HG02588 (cell line): ENCODE measurements at regions not wholly inside any gene's neighbourhood (a gene's known extent, or its start where the extent isn't known, plus 50 kb on each side); places are given as distances from the start of the nearest gene placed in this dataset.
A peak's percentile ranks its signal among the peaks of the same experiment; 100 is the strongest.

Experiments
- ATAC-seq: cut with Tn5 transposase; IDR thresholded peaks from one replicate; pipeline ENCODE4 v1.9.1; 2021; ENCODE audit warnings: mild to moderate bottlenecking, moderate library complexity; ENCODE audit not compliant: unreplicated experiment

DNA sequence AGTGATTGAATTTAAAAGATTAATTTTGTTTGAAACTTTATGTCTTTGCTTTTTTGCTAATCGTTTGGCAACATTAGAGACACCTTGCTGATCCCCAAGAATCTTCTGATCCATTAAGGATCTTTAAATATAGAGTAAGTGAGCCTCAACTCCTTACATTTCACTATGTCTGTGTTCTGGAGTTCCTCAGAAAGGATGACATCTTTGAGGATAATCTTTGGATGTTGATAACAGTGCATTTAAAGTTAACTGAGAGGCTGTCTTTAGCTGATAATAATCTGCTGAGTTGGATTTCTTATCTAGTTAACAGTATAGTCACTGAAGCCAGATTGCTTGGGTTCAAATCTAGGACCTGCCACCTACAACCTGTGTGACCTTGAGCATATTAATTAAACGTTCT is 221.6 kb upstream of the EMCN start:
- no peak for ATAC-seq

DNA sequence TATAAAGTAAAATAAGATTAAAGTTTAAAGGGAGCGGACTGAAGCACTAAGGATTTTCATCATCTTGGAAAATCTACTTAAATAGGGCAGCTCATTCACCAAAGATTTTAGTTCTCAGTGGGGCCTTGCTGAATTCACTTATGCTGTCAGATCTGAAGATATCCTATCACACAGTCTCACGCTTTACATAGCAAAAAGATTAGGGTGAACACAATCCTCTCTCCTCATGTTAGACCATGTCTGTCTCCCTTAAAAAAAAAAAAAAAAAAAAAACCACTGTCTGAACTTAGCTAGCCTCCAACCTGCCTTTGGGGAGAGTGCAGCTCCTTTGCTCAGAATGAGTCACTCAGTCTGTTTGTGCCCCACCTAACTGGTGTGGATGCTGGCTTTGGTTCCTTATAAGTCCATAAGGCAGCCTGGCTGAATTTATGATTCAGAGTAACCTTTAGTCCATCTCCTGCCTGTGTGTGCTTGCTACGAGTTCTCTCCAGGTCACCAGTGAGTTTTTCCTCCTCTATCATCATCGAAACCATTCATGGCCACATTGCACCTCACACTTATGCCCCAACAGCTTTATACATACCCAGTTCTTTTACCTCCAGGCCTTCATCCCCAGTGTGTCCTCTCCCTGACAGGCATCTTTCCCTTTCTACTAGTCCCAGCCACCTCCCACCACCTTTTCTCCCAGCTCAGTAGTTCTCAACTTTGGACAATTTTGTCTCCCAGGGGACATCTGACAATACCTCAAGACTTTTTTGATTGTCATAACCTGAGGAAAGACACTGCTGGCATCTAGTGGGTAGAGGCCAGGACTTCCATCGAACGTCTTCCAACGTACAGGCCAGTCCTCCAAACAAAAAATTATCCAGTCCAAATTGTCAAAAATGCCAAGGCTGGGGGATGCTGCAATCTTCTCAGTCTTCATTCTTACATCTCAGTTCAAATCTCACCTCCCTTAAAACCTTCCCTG is 220.7 kb upstream of the EMCN start:
- peak; percentile 69 for ATAC-seq

DNA sequence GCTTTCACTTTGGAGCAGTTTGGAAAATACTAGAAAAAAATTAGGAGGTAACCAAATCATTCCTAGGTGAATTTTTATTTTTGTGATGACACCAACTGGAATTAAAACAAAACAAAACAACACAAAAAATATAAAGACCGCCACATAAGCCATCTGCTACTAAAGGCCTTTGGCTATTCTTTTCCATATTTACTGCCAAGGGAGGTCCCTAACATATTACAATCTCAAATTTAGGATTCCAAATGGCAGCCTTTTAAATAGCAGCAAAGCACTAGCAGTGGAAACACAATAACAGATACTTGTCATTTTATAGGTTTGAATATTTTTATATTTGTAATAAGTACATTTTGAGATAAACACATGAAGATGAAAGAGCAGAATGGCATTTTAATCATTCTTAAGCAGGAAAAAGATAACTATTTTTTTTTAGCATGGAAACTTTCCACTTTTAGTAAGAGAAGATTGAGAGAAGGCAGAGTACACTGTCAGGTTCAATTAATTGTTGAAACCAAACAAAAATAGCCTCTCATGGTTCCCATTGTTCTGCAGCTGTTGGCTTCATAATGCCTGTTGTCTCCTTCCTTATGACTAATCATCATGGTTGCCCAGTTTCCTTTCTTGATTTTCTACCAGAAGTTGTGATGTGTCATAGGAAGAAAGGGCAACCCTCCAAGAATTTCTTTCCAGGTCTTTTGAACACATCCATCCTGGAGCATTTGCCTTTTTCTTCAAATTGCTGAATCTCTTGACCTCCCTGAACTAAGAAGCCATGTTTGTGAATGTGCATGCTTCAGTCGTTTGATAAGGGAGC is 219.0 kb upstream of the EMCN start:
- ATAC-seq: no peak

DNA sequence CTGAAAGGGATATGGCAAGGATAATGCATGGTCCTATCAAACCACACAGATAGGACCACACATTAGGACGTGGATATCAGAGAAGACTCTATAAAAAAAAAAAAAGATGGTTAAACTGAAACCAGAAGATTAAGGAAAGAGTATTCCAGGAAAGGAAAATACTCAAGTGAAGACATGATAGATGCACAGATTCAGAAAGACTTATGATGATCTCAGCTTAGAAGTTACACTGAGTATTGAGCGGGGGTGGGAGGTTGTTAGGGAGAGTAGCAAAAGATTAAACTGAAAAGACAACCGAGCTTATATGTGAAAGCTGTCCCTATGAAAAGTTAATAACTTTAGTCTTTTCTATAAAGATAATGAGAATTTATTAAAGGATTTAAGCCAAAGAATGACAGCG is 211.0 kb upstream of the EMCN start:
- no peak for ATAC-seq

DNA sequence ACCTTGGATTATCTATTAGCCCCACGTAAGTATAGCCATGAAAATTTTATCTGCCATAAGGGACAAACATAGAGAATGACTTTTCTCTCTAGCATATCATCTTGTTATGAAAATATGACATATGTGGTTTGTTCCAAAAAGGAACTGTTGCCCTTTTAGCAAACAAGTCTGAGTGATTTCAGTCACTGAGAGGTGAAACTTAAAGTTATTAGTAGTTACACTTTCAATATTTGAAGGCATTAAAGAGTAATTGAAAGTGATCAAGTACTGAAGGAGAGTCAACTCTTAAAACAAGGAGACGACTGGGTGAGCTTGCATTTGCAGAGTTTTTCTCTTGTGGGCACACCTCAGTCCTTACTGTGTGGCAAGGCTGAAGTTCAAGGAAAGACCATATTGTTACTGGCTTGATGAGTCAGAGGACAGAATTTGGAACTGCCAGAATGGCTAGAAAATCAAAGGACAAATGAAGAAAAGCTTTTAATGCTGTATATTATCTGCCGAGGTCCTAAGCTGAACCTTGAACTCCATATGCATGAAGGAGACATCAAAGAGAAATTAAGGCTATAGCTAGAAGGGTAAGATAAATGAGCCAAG is 205.1 kb upstream of the EMCN start:
- no peak for ATAC-seq

DNA sequence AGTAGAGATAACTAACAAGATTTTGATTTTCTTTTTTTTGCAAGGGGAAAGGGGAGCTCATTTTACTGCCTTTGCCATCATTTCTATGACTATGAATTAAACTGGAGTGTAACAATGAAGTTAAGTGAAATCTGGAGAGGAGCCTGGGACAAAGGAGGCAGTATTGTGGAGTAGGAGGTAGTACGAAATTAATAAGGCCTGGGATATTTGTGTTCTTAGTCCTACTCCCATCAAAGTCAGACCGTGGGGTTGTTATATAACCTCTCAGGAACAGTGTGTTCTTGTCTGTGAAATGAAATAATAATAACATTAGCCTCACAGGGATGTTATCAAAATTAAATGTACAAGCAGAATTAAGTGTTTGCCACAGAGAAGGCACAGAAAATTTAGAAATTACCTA is 204.3 kb upstream of the EMCN start:
- no peak for ATAC-seq

DNA sequence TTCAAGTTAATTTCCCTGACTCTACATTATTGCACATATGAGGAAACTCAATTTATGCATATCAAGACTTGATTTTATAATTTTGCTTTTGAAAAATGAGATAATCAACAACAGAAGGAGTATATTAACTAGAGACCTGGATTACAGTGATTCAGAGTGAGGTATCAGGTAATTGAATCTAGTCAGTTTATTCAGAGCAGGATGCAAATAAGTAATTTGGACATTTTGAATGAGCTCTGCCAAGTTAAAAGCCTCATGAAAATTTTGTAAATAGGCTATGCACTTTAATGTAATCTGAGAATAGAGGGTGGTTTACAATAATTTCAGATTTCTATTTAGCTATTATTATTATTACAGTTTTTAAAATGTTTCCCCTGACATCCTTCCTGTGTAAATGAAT is 203.7 kb upstream of the EMCN start:
- ATAC-seq: no peak

DNA sequence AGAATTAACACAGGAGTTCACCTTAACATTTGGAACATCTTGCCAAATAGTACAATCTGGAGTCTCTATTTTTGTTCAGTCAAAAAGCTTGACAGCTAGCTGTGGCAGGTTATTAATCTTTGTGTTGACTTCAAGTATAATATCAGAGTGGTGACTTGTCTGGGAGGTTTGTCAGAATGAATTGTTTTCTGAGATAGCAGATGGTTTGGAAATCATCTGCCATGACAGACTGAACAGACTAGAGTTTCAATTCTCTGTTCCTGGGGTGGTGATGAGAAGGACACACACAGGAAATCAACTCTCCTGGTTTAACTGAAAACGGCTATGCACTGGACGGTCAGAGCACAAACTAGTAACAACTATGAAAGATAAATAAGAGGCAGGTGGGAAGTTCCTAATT is 203.3 kb upstream of the EMCN start:
- no peak for ATAC-seq

DNA sequence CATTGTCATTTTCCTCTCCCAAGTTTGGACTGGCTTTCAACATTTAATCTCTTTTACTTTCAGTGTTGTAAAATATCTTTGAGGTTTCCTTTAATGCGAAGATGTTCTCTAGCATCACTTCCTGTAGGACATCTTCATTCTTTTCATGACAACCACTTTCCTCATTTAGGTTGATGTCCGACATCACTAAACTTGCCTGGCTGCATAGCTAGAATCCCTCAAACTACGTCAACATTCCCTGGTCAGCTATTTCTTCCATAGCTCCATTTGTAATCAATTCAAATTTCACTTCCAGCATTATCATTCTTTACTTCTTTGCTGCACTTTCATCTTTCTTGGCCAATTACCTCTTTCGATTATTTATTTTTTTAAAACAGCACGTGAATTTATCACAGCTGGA is 198.6 kb upstream of the EMCN start:
- no peak for ATAC-seq

DNA sequence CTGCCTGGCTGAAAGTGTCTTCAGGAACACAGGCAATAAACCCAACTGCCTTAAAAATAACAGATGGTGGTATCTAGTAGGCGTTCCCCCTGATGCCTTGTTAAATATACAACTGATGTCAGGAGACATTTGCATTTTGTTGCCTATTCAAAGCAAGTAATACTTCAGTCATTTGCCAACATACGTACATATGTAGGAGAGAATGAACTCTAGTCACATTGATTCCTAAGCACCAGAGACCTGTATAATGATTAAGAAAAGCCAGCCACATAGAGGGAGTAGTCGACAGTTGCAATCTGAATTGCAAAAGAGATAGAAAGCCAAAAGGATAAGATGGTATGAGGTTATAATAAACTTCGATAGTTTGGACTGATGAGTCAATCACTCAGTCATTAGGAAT is 191.0 kb upstream of the EMCN start:
- no peak for ATAC-seq

DNA sequence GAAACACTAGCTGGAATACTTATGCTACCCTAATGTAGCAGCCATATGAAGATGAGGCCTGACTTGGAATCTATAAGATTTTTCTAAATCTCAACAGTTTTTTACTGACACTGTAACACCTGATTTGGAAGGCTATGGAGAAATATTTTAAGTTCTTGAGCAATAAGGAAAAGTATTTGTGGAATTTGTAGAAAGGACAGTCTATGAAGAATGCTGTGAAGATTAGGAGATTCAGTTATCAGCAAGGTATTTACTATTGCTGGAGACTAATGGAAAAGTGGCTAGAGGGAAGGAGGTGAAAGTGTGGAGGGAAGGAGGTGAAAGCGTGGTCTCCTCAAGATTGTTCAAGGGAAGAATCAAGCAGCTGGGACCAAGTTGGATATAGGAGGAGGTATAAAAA is 190.0 kb upstream of the EMCN start:
- ATAC-seq: no peak

DNA sequence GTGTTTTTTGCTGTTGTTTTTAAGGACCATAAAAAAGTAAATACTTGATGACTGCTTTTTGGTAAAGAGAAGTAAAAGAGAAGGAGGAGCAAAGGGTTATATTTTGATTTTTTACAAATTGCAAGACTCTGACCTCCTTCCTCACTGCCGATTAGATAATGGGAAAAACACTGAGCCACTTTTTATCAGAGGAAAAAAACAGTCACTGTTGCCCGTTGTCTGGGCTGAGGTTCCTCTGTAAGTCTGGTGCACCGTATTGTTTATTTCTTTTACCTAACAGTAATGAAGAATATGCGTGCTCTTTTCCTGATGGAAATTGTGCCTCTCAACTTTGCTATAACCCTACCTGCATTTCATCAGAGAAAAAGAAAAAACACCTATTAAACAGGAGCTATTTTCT is 178.7 kb upstream of the EMCN start:
- ATAC-seq: no peak

DNA sequence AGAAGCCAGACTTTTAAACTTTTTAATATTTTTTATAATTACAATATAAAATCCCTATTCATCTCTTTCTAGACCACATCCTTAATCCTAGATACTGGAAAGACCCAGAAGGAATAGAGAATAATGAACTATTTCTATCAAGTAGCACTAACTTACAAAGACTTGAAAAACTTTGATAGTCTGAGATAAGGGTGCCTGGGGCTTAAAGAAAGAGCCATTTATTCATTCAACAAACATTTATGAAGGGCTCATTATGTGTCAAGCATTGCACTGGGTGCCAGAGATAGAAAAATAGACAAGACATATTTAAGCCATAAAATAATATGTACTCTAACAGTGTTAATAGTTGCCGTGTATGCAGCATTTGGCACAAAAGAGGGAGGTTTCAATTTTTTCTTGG is 178.0 kb upstream of the EMCN start:
- ATAC-seq: no peak

DNA sequence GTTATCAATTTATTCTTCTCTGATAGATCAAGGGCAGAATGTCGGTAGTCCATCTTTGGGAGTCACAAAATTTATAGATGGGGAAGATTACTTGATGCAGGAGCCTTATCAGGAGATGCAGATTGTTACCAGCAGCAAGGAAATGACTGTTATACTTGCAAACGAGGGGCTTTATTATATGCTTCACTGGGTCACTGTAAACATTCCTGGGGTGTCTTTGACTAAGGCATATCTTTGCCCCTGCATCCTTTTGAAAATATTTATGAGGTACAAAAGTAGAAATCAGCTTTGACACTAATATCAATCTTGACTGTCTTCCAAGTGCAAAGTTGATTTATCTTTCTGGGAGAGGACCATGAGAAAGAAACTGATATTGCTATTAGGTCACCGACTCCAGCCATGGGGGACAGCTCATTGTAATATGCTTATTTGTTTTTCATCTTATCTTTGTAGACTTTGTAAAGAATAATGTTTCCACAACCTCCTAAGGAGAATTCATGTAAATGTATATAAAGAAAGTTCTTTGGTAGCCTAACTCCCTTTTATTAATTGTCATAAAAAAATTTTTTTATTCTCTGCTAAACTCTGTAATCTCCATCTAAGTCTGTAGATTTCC is 177.3 kb upstream of the EMCN start:
- no peak for ATAC-seq

DNA sequence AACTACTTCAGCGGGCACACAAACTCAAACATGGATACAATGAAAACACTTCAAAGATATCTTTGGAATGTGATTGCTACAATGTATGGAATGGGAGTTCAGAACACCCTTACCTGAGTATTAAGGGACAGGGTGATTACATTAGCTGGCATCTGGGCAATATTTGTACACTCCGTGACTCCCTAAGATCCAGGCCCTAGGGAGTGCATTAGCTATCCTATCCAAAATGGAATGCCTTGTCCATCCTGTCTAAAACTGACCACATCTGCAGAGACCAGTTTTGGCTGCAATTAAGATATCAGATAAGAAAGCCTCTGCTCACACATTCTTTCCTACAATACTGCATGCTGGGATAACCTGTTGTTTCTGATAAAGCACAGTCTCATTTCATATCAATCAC is 176.6 kb upstream of the EMCN start:
- ATAC-seq: no peak

DNA sequence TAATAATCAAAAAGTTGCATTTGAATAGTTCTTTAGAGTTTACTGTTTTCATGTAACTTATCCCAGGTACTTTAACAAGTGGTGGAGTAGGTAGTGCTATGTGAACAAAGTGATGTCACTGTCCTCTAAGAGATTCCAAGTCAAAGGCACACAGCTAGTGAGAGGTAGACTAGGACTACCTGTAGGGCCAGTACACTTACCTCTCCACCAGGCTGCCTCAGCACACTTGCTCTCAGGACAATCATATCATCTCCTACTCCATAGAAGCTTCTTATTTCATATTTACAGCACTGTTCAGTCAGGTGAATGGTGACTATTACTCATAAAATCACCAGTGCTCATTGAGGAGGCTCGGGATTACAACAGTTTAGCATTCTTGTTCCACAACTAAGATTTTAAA is 173.0 kb upstream of the EMCN start:
- ATAC-seq: no peak

DNA sequence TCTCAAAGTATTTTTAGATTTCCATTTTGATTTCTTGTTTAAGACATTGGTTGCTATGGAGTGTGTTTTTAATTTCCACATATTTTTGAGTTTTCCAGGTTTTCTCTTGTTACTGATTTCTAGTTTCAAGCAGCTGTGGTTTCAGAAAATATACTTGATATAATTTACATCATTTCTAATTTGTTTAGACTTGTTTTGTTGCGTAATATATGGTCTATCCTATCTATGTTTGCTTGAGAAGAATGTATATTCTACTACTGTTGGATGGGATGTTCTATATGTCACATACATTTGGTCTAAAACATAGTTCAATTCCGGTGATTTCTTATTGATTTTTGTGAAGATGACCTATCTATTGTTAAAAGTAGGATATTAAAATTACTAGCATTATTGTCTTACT is 170.5 kb upstream of the EMCN start:
- ATAC-seq: no peak

DNA sequence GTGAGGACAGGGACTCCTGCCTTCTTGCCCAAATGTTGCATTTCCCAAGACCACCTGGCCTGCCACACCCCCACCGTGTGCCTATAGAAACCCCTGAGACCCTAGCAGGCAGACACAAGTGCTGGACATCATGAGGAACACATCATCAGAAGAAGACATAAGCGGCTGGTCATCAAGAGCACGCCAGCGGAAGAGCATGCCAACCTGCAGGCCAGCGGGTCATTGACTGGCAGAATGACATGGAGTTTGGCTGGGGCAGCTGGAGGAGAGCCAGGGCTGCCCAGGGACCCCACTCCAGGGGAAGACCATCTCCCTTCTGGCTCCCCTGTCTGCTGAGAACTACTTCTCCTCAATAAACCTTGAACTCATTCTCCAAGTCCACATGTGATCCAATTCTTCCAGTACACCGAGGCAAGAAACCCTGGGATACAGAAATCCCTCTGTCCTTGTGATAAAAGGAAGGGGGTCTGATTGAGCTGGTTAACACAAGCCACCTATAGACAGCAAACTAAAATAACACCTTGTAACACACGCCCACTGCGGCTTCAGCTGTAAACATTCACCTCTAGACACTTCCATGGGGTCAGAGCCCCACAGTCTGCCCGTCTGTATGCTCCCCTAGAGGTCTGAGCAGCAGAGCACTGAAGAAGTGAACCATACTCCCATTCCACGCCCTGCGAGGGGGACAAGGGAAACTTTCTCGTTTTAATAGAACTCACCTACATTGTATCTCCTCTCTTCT is 164.8 kb upstream of the EMCN start:
- ATAC-seq: no peak

DNA sequence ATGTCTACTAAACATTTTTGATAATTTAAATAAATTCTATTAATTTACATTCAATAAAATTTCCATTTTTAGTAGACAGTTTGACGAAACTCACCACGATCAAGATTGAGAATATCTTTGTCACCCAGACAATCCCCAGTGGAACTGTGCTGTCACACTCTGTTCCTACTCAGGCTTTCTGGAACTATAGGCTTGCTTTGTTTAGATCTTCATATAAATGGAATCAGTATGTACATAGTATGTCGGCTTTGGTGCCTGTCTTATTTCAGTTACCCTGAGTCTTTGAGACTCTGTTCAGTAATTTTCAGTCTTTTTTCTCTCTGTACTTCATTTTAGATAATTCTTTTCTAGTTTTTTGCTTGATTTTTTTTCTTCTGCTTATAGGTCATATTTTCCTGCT is 163.5 kb upstream of the EMCN start:
- ATAC-seq: no peak

DNA sequence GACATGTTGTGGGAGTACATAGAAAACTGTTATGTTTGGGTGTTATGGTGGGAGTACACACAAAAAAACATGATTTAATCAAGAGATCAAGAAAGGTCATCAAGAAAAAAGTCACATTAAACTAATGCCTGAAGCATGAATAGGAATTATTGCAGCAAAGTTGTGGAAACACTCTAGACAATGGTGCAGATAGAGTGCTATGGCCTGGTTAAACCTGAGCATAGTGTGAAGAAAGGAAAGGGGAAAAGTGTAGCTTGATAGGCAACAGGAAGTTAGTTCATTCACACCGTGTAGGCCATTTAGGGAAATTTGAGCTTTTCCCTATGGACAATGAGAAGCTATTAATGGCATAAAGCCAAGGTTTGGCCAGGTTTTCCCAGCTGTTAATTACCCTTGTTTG is 162.1 kb upstream of the EMCN start:
- no peak for ATAC-seq

DNA sequence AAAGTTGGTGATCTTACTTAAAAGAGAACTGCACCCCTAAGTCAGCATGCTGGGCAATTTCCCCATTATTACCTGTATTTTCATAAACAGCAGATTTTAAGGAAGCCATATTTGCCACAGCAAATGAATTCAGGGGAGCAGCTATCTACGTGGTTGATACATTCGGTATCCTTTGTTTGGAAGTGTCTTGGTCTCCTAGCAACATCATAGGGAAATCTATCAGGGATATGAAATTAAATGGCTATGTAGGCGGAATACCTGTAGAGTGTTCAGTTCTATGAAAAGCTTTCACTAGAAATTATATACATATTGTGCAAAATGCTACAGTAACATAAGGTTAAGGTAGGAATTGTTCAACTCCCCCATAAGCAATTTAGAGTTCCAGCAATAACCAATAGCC is 157.2 kb upstream of the EMCN start:
- ATAC-seq: no peak
